ENCODE measurements at regions not wholly inside any gene's neighbourhood (a gene's known extent, or its start where the extent isn't known, plus 50 kb on each side); places are given as distances from the start of the nearest gene placed in this dataset.

DNA sequence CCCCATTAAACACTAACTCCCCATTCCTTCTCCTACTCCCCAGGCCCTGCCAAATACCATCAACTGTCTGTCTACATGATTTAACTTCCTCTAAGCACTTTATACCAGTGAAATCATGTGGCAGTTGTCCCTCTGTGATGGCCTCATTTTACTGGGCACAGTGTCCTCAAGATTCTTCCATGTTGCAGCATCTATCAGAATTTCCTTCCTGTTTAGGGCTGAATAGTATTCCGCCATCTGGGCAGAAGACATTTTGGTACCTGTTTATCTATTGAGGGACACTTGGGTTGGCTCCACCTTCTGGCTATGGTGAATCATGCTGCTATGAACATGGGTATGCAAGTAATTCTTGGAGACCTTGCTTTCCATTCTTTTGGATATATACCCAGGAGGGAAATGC lies 59.4 kb upstream of the IRX4 start:
- H3K9ac ChIP-seq (ENCODE audit: low read depth, low read length, poor library complexity, severe bottlenecking) = no peak overlapping the region
- no peaks in the 10 kb centered on the region for H3F3A ChIP-seq (ENCODE audit: low read depth)
- H3K9me2 ChIP-seq (replicated peaks; ENCODE audit: low read depth, low read length) = no peaks in the 10 kb centered on the region
- H3K4me2 ChIP-seq (ENCODE audit: low read depth, low read length, poor library complexity, severe bottlenecking) = no peak overlapping the region
- no peaks in the 10 kb centered on the region for H3K36me3 ChIP-seq (ENCODE audit: insufficient read depth, low read length)
- no peak for TF ChIP-seq EZH2phosphoT487 (IDR thresholded peaks at IDR 0.05; ENCODE audit: borderline replicate concordance)
- no peak for TF ChIP-seq CTCF (conservative IDR thresholded peaks at IDR 0.05; ENCODE audit: low read length)
- no peak overlapping the region for H2AFZ ChIP-seq (ENCODE audit: low read length)
- no peak overlapping the region for H3K4me3 ChIP-seq (ENCODE audit: low read length, poor library complexity, severe bottlenecking)
- H3K4me1 ChIP-seq (ENCODE audit: insufficient read depth, low read length, poor library complexity, severe bottlenecking) = no peaks in the 10 kb centered on the region
- H3K27me3 ChIP-seq (ENCODE audit: insufficient read depth, low read length, poor library complexity, severe bottlenecking) = no peaks in the 10 kb centered on the region
- no peaks in the 10 kb centered on the region for H3K9me3 ChIP-seq (ENCODE audit: insufficient read depth, low read depth, low read length)
- H4K20me1 ChIP-seq (ENCODE audit: insufficient read depth, low read length, poor library complexity, severe bottlenecking) = no peaks in the 10 kb centered on the region
- no peaks in the 10 kb centered on the region for H3K79me2 ChIP-seq (ENCODE audit: insufficient read depth, low read length)

DNA sequence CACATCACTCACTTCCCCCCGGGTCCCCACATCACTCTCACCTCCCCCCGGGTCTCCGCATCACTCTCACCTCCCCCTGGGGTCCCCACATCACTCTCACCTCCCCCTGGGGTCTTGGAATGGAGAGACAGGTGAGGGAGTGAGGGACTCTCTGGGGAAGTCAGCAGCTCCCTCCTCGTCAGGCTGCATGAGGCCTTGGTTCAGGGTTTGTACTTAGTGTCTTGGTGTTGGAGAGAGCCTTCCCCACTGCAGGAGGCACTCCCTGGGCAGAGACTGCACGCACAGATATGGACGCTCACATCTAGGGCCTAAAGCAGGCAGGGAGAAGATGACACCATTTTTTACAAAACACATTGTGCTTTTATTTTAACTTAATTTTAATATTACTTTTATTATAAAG lies 56.5 kb upstream of the IRX4 start:
- Histone ChIP-seq H3K4me3 (ENCODE audit: low read length, poor library complexity, severe bottlenecking) (no peak overlapping the region), H3K4me2 (ENCODE audit: low read depth, low read length, poor library complexity, severe bottlenecking) (no peak overlapping the region), H2AFZ (ENCODE audit: low read length) (no peak overlapping the region), H3K36me3 (ENCODE audit: insufficient read depth, low read length) (no peaks in the 10 kb centered on the region), H3K79me2 (ENCODE audit: insufficient read depth, low read length) (no peaks in the 10 kb centered on the region), H3K9me3 (ENCODE audit: insufficient read depth, low read depth, low read length) (no peaks in the 10 kb centered on the region), H3K27me3 (ENCODE audit: insufficient read depth, low read length, poor library complexity, severe bottlenecking) (no peaks in the 10 kb centered on the region), H3F3A (ENCODE audit: low read depth) (no peaks in the 10 kb centered on the region), H3K9me2 (replicated peaks; ENCODE audit: low read depth, low read length) (no peaks in the 10 kb centered on the region), H3K9ac (ENCODE audit: low read depth, low read length, poor library complexity, severe bottlenecking) (no peak overlapping the region), H4K20me1 (ENCODE audit: insufficient read depth, low read length, poor library complexity, severe bottlenecking) (no peaks in the 10 kb centered on the region), H3K4me1 (ENCODE audit: insufficient read depth, low read length, poor library complexity, severe bottlenecking) (no peaks in the 10 kb centered on the region)
- TF ChIP-seq EZH2phosphoT487 (IDR thresholded peaks at IDR 0.05; ENCODE audit: borderline replicate concordance) (no peak), CTCF (conservative IDR thresholded peaks at IDR 0.05; ENCODE audit: low read length) (no peak)

DNA sequence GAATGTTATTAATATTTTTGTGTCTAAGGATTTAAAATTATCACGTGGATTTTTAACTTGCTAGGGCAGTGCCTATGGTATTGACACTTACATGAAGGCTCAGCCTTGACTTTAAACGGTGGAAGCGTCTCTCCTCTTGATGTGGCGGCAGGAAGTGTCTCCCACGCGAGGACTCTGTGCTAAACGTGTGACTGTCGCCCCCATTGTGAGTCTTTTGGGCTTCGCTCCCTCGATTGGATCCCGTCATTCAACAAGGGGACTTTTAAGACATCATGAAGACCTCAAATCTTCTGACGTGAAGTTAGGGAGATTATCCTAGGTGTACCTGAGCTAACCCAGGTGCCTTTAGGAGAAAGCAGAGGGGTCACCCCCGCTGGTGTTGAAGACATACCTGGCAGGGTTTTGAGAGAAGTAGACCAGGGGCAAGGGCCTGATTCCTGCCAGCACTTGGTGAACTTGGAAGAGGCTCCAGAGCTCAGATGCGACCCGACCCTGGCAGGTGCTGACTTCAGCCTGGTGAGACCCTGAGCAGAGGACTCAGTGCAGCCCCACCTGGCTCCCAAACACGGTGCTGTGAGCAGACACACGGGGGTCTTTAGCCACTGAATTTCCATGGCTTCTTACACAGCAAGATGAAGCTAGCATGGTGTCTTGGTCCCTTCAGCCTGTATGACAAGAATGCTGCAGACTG lies 55.7 kb upstream of the IRX4 start:
- no peak overlapping the region for H2AFZ ChIP-seq (ENCODE audit: low read length)
- H3K79me2 ChIP-seq (ENCODE audit: insufficient read depth, low read length) = no peaks in the 10 kb centered on the region
- no peak overlapping the region for H3K4me2 ChIP-seq (ENCODE audit: low read depth, low read length, poor library complexity, severe bottlenecking)
- H3K9me2 ChIP-seq (replicated peaks; ENCODE audit: low read depth, low read length) = no peaks in the 10 kb centered on the region
- no peak for TF ChIP-seq CTCF (conservative IDR thresholded peaks at IDR 0.05; ENCODE audit: low read length)
- no peak for TF ChIP-seq EZH2phosphoT487 (IDR thresholded peaks at IDR 0.05; ENCODE audit: borderline replicate concordance)
- H4K20me1 ChIP-seq (ENCODE audit: insufficient read depth, low read length, poor library complexity, severe bottlenecking) = no peaks in the 10 kb centered on the region
- H3K27me3 ChIP-seq (ENCODE audit: insufficient read depth, low read length, poor library complexity, severe bottlenecking) = no peaks in the 10 kb centered on the region
- H3K36me3 ChIP-seq (ENCODE audit: insufficient read depth, low read length) = no peaks in the 10 kb centered on the region
- H3K4me3 ChIP-seq (ENCODE audit: low read length, poor library complexity, severe bottlenecking) = no peak overlapping the region
- H3K9ac ChIP-seq (ENCODE audit: low read depth, low read length, poor library complexity, severe bottlenecking) = no peak overlapping the region
- no peaks in the 10 kb centered on the region for H3K9me3 ChIP-seq (ENCODE audit: insufficient read depth, low read depth, low read length)
- no peaks in the 10 kb centered on the region for H3K4me1 ChIP-seq (ENCODE audit: insufficient read depth, low read length, poor library complexity, severe bottlenecking)
- H3F3A ChIP-seq (ENCODE audit: low read depth) = no peaks in the 10 kb centered on the region

Measured in Loucy (cell line).